ENCODE measurements at regions not wholly inside any gene's neighbourhood (a gene's known extent, or its start where the extent isn't known, plus 50 kb on each side); places are given as distances from the start of the nearest gene placed in this dataset.

DNA sequence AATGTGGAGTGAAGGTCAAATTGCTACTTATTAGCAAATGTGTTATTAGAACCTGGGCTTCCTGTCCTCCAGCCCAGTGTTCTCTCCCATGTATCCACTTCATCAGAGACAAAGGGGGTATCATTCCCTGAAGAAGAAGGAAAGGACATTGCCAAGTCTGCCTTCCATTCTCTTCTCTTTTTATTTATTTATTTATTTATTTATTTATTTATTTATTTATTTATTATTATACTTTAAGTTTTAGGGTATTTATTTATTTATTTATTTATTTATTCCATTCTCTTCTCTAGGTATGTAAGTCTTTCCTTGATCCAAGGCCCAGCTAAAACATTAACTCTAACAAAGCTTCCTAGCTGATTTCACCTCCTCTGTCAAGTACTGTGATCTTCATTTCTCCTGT, 277.8 kb upstream of the DNAJC19 start:
- H3K4me2 ChIP-seq (ENCODE audit: control insufficient read depth, extremely low read depth, insufficient read depth, low read depth, low read length), result no peak overlapping the region
- no peak overlapping the region for H3K27ac ChIP-seq (ENCODE audit: control insufficient read depth, insufficient read depth, low read length)
- H3K9ac ChIP-seq (ENCODE audit: control insufficient read depth, extremely low read depth, insufficient read depth, low read length), result no peak overlapping the region
- no peak overlapping the region for H3K4me3 ChIP-seq (ENCODE audit: control insufficient read depth in 2 of 3, extremely low read depth in 1 of 3, insufficient read depth in 2 of 3, low read depth in 1 of 3, low read length in 3 of 3)
- no peaks in the 10 kb centered on the region for H3K27me3 ChIP-seq (ENCODE audit: control insufficient read depth, extremely low read depth, insufficient read depth, low read length)
- dilution Hi-C loops (cut with MboI; ENCODE audit: extremely low pct_ligation_motif_present, low sequenced_read_pairs), result no loop called here
- H3K36me3 ChIP-seq (ENCODE audit: control insufficient read depth in 2 of 2, extremely low read depth in 1 of 2, insufficient read depth in 2 of 2, low read length in 2 of 2), result no peaks in the 10 kb centered on the region
- DNase-seq (ENCODE audit: low read depth, low spot score) (no peak), FAIRE-seq (no peak)
- H4K20me1 ChIP-seq (ENCODE audit: control insufficient read depth, extremely low read depth, insufficient read depth, low read length), result no peaks in the 10 kb centered on the region
- no peaks in the 10 kb centered on the region for H3K9me3 ChIP-seq (ENCODE audit: control insufficient read depth, low read depth, low read length)
- TF ChIP-seq, protein P1, sequence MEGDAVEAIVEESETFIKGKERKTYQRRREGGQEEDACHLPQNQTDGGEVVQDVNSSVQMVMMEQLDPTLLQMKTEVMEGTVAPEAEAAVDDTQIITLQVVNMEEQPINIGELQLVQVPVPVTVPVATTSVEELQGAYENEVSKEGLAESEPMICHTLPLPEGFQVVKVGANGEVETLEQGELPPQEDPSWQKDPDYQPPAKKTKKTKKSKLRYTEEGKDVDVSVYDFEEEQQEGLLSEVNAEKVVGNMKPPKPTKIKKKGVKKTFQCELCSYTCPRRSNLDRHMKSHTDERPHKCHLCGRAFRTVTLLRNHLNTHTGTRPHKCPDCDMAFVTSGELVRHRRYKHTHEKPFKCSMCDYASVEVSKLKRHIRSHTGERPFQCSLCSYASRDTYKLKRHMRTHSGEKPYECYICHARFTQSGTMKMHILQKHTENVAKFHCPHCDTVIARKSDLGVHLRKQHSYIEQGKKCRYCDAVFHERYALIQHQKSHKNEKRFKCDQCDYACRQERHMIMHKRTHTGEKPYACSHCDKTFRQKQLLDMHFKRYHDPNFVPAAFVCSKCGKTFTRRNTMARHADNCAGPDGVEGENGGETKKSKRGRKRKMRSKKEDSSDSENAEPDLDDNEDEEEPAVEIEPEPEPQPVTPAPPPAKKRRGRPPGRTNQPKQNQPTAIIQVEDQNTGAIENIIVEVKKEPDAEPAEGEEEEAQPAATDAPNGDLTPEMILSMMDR (optimal IDR thresholded peaks at IDR 0.05 in 1 of 3, IDR thresholded peaks at IDR 0.05 in 1 of 3, conservative IDR thresholded peaks at IDR 0.05 in 1 of 3; ENCODE audit: extremely low read depth in 1 of 3, insufficient read depth in 2 of 3, low read length in 3 of 3), result no peak
- no peak for TF ChIP-seq EZH2 (IDR thresholded peaks at IDR 0.05; ENCODE audit: low read length)
- H2AFZ ChIP-seq (ENCODE audit: control insufficient read depth, low read length), result no peak overlapping the region
- no peaks in the 10 kb centered on the region for H3K4me1 ChIP-seq (ENCODE audit: control insufficient read depth, extremely low read depth, insufficient read depth, low read length)
- H3K79me2 ChIP-seq (ENCODE audit: control insufficient read depth, insufficient read depth, low read length), result no peaks in the 10 kb centered on the region
- no peaks in the 10 kb centered on the region for H3K9me1 ChIP-seq (ENCODE audit: control insufficient read depth, extremely low read depth, insufficient read depth, low read length)

DNA sequence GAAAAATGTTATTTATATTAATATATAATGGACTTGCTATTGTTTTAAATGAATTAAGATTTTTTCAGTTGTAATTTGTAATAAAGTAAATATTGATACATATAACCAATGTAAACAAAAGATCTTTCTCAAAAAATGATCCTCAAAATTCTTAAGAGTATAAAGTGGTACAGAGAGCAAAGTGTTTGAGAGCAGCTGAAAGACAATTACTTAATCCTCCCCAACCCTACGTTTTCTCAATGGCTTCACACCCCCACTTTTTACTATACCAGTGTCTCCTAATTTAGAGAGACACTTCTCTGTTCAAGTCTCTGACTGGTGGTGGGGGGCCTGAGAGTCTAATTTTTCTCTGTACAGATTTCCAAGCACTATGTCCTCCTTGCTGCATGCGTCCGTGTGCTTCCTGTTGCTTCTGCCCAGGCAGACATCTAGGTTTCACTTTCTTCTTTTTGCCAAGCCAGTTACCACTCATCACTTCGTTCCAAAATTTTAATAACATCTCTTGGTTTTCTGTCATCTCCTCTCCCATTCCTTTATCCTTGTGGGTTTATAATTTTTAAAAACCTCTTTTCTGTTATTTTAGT, 276.3 kb upstream of the DNAJC19 start:
- no peak for DNase-seq (ENCODE audit: low read depth, low spot score)
- Histone ChIP-seq H3K9me3 (ENCODE audit: control insufficient read depth, low read depth, low read length) (no peaks in the 10 kb centered on the region), H3K79me2 (ENCODE audit: control insufficient read depth, insufficient read depth, low read length) (no peaks in the 10 kb centered on the region), H3K9ac (ENCODE audit: control insufficient read depth, extremely low read depth, insufficient read depth, low read length) (no peak overlapping the region), H2AFZ (ENCODE audit: control insufficient read depth, low read length) (peak overlapping the region; percentile 38), H3K4me3 (ENCODE audit: control insufficient read depth in 2 of 3, extremely low read depth in 1 of 3, insufficient read depth in 2 of 3, low read depth in 1 of 3, low read length in 3 of 3) (peak overlapping the region in 2 of 3 experiments; percentile 50 to 53), H3K27me3 (ENCODE audit: control insufficient read depth, extremely low read depth, insufficient read depth, low read length) (no peaks in the 10 kb centered on the region), H3K9me1 (ENCODE audit: control insufficient read depth, extremely low read depth, insufficient read depth, low read length) (no peaks in the 10 kb centered on the region), H3K4me2 (ENCODE audit: control insufficient read depth, extremely low read depth, insufficient read depth, low read depth, low read length) (peak overlapping the region; percentile 52), H3K36me3 (ENCODE audit: control insufficient read depth in 2 of 2, extremely low read depth in 1 of 2, insufficient read depth in 2 of 2, low read length in 2 of 2) (no peaks in the 10 kb centered on the region), H4K20me1 (ENCODE audit: control insufficient read depth, extremely low read depth, insufficient read depth, low read length) (no peaks in the 10 kb centered on the region), H3K27ac (ENCODE audit: control insufficient read depth, insufficient read depth, low read length) (no peak overlapping the region), H3K4me1 (ENCODE audit: control insufficient read depth, extremely low read depth, insufficient read depth, low read length) (no peaks in the 10 kb centered on the region)
- dilution Hi-C loops (cut with MboI; ENCODE audit: extremely low pct_ligation_motif_present, low sequenced_read_pairs), result no loop called here
- TF ChIP-seq EZH2 (IDR thresholded peaks at IDR 0.05; ENCODE audit: low read length), result no peak
- TF ChIP-seq, protein P1 (optimal IDR thresholded peaks at IDR 0.05 in 1 of 3, IDR thresholded peaks at IDR 0.05 in 1 of 3, conservative IDR thresholded peaks at IDR 0.05 in 1 of 3; ENCODE audit: extremely low read depth in 1 of 3, insufficient read depth in 2 of 3, low read length in 3 of 3), result no peak
- no peak for FAIRE-seq
